ENCODE measurements at regions not wholly inside any gene's neighbourhood (a gene's known extent, or its start where the extent isn't known, plus 50 kb on each side); places are given as distances from the start of the nearest gene placed in this dataset.

- Histone ChIP-seq H3K4me1 (ENCODE audit: low read length) (no peaks in the 10 kb centered on the region), H3K27me3 (ENCODE audit: low read depth, low read length) (peaks cover 16% of the 10 kb centered on the region), H3K36me3 (replicated peaks; ENCODE audit: low read depth, low read length) (no peaks in the 10 kb centered on the region), H3K79me2 (ENCODE audit: low read length) (no peaks in the 10 kb centered on the region), H4K20me1 (ENCODE audit: insufficient read depth, low read length) (no peaks in the 10 kb centered on the region), H3K4me2 (ENCODE audit: low read length) (no peak overlapping the region), H3K27ac (ENCODE audit: low read length) (no peak overlapping the region), H2AFZ (ENCODE audit: low read depth, low read length) (no peak overlapping the region), H3K9ac (ENCODE audit: low read length) (no peak overlapping the region), H3K9me3 (ENCODE audit: insufficient read depth, low read length) (no peaks in the 10 kb centered on the region), H3K4me3 (ENCODE audit: low read length) (no peak overlapping the region)
- TF ChIP-seq EZH2phosphoT487 (IDR thresholded peaks at IDR 0.05; ENCODE audit: low read depth) (no peak), CTCF (IDR thresholded peaks at IDR 0.05; ENCODE audit: low read depth, low read length) (no peak)
Observed at GRCh38 chr1:228972576-228972975, 237.3 kb downstream of the RHOU start.

- no peak for TF ChIP-seq EZH2phosphoT487 (IDR thresholded peaks at IDR 0.05; ENCODE audit: low read depth)
- no peak for TF ChIP-seq CTCF (IDR thresholded peaks at IDR 0.05; ENCODE audit: low read depth, low read length)
- no peak overlapping the region for H2AFZ ChIP-seq (ENCODE audit: low read depth, low read length)
- no peak overlapping the region for H3K4me3 ChIP-seq (ENCODE audit: low read length)
- peaks cover 27% of the 10 kb centered on the region for H3K27me3 ChIP-seq (ENCODE audit: low read depth, low read length)
- no peaks in the 10 kb centered on the region for H4K20me1 ChIP-seq (ENCODE audit: insufficient read depth, low read length)
- H3K9me3 ChIP-seq (ENCODE audit: insufficient read depth, low read length): no peaks in the 10 kb centered on the region
- H3K9ac ChIP-seq (ENCODE audit: low read length): no peak overlapping the region
- no peak overlapping the region for H3K4me2 ChIP-seq (ENCODE audit: low read length)
- no peaks in the 10 kb centered on the region for H3K36me3 ChIP-seq (replicated peaks; ENCODE audit: low read depth, low read length)
- no peak overlapping the region for H3K27ac ChIP-seq (ENCODE audit: low read length)
- H3K4me1 ChIP-seq (ENCODE audit: low read length): no peaks in the 10 kb centered on the region
- no peaks in the 10 kb centered on the region for H3K79me2 ChIP-seq (ENCODE audit: low read length)
Observed at GRCh38 chr1:228974273-228974672, 239.0 kb downstream of the RHOU start.

- no peaks in the 10 kb centered on the region for H3K36me3 ChIP-seq (replicated peaks; ENCODE audit: low read depth, low read length)
- H3K4me2 ChIP-seq (ENCODE audit: low read length): no peak overlapping the region
- H3K27ac ChIP-seq (ENCODE audit: low read length): no peak overlapping the region
- TF ChIP-seq EZH2phosphoT487 (IDR thresholded peaks at IDR 0.05; ENCODE audit: low read depth) (no peak), CTCF (IDR thresholded peaks at IDR 0.05; ENCODE audit: low read depth, low read length) (no peak)
- H3K4me1 ChIP-seq (ENCODE audit: low read length): no peaks in the 10 kb centered on the region
- no peaks in the 10 kb centered on the region for H3K79me2 ChIP-seq (ENCODE audit: low read length)
- H3K4me3 ChIP-seq (ENCODE audit: low read length): no peak overlapping the region
- H3K27me3 ChIP-seq (ENCODE audit: low read depth, low read length): peaks cover 34% of the 10 kb centered on the region
- H3K9me3 ChIP-seq (ENCODE audit: insufficient read depth, low read length): no peaks in the 10 kb centered on the region
- H2AFZ ChIP-seq (ENCODE audit: low read depth, low read length): no peak overlapping the region
- H3K9ac ChIP-seq (ENCODE audit: low read length): no peak overlapping the region
- H4K20me1 ChIP-seq (ENCODE audit: insufficient read depth, low read length): no peaks in the 10 kb centered on the region
Observed at GRCh38 chr1:228975238-228975907, 240.1 kb downstream of the RHOU start.

GRCh38 chr1:228976316-228976715 lies 241.0 kb downstream of the RHOU start:
- Histone ChIP-seq H3K27ac (ENCODE audit: low read length) (no peak overlapping the region), H2AFZ (ENCODE audit: low read depth, low read length) (no peak overlapping the region), H3K4me3 (ENCODE audit: low read length) (no peak overlapping the region), H3K4me1 (ENCODE audit: low read length) (no peaks in the 10 kb centered on the region), H3K9me3 (ENCODE audit: insufficient read depth, low read length) (no peaks in the 10 kb centered on the region), H3K36me3 (replicated peaks; ENCODE audit: low read depth, low read length) (no peaks in the 10 kb centered on the region), H4K20me1 (ENCODE audit: insufficient read depth, low read length) (no peaks in the 10 kb centered on the region), H3K79me2 (ENCODE audit: low read length) (no peaks in the 10 kb centered on the region), H3K9ac (ENCODE audit: low read length) (no peak overlapping the region), H3K4me2 (ENCODE audit: low read length) (no peak overlapping the region), H3K27me3 (ENCODE audit: low read depth, low read length) (peaks cover 27% of the 10 kb centered on the region)
- TF ChIP-seq CTCF (IDR thresholded peaks at IDR 0.05; ENCODE audit: low read depth, low read length): no peak
- no peak for TF ChIP-seq EZH2phosphoT487 (IDR thresholded peaks at IDR 0.05; ENCODE audit: low read depth)

All from OCI-LY3 (cell line).